PC-3 (cell line): ENCODE measurements at regions not wholly inside any gene's neighbourhood (a gene's known extent, or its start where the extent isn't known, plus 50 kb on each side); places are given as distances from the start of the nearest gene placed in this dataset.

Experiments
- CTCF ChIP-seq: fragments of 300-600 bp; sonication (generic); conservative IDR thresholded peaks from 2 replicates; pipeline ENCODE4 v1.5.1; 2017; ENCODE audit warnings: antibody characterized with exemption, low read depth, mild to moderate bottlenecking, low read length
- EZH2 ChIP-seq: fragments of 300-600 bp; sonication (generic); IDR thresholded peaks from one replicate; pipeline ENCODE4 v1.6.1; 2017; ENCODE audit warnings: antibody characterized with exemption, mild to moderate bottlenecking, low read length; ENCODE audit not compliant: unreplicated experiment
- EZH2phosphoT487 ChIP-seq: fragments of 300-600 bp; sonication (generic); IDR thresholded peaks from 2 replicates; pipeline ENCODE4 v1.6.1; 2018; ENCODE audit warnings: mild to moderate bottlenecking, antibody characterized with exemption, low read length, borderline replicate concordance

GRCh38 chr9:121556580-121556979 lies 56.9 kb upstream of the GGTA1 start:
- TF ChIP-seq CTCF: no peak
- TF ChIP-seq EZH2: no peak
- no peak for TF ChIP-seq EZH2phosphoT487
